HTERT RPE-1 (cell line): ENCODE measurements at regions not wholly inside any gene's neighbourhood (a gene's known extent, or its start where the extent isn't known, plus 50 kb on each side); places are given as distances from the start of the nearest gene placed in this dataset.

Experiments used
- in situ Hi-C: fragments of 300-500 bp; cut with MboI; formaldehyde crosslinking; loops from 4 replicates; pipeline ENCODE4 v1.14.3; 2020; ENCODE audit warnings: low sequenced_read_pairs

DNA sequence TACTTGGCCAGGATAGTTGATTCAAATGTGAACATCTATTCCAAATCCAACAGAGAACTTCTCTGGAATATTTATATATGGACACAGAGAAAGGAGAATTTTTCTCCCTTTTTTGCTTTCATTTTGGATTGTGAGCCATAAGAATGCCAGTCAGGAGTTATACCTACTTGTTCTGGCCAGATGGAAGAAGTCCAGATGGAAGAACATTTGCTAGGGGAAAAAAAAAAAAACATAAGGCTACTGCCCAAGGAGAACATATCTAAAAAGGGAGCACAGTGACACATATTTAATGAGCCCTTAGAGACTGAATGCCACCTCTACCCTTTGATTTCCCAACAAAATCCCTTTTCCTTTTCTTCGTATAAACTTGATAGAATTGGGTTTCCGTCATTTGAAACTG lies 61.7 kb upstream of the PPP2R2B start:
- in situ Hi-C loops: no loop called here

DNA sequence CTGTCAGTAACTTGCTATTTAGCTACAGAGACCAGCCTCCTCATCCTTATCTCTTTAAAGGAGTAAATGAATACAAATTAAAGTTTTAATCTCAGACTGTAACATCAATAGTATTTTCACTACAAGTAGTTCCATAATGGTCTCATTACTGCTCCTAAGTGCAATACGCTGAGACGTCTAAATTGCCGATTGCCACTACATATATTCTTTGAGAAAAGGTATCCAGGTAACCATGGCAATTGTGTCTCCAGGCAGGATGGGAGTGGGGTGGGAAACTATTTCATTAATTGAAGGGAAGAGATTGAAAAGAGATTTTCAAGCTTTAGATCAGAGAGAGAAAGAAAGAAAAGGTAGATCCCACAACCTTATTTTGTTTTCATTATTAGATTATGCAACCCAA lies 65.5 kb upstream of the PPP2R2B start:
- in situ Hi-C loops: no loop called here

DNA sequence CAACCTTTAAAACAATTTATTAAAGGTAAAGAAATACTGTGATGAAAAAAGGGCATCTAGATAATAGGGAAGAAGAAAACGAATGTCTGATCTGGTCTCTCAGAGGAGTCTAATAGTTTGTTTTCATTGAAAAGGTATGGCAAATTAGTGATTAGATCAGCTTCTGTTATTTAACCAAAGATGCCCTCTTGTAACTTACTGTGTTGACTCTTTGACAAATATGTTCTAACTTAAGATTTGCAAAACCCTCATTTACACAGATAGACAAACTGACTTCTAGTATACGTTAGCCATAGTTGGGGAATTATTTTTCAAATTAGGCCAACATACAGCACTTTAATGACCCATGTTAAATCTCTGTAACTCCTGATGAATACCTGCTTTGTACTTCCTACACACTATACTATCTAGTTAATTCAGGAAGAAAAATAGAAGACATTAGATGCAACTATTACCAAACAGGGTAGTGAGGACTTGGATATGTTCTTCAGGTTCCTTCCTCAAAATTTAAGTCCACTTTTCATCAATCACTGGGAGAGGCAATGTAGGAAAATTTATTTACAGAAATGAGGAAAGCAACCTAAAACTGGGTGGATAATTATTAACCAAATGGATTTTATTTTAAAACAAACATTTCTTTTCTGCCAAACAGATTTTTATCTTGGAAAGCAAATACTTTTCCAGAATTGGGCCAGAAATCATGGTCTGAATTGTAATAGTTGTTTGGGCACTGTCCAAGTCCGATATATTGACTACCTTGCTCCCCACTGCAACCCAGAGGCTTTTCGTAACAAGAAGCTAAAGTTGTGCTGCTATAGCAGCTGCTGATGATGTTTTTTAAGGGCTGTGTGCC lies 66.4 kb upstream of the PPP2R2B start:
- in situ Hi-C loops: no loop called here

DNA sequence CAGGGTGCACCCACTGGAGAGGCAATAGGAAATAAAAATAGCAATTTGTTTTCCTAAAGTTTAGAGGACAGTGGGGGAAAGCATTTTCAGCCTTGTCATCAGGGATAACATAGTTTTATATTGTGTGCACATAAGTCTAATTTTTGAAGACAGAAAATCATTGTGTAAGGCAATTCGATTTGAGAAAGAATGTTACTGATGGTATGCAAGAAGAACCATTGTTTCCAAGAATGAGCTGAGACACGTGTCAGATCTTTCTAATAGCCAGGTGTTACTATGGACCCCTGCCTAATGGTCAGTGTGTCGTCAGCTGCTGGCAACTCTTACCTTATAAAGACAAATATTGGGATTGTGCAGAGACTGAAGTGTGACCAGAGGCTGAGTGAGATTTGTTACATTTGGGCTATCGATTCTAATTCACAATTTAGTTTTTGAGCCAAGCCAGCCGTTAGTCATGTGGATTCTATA lies 67.1 kb upstream of the PPP2R2B start:
- in situ Hi-C loops: no loop called here

DNA sequence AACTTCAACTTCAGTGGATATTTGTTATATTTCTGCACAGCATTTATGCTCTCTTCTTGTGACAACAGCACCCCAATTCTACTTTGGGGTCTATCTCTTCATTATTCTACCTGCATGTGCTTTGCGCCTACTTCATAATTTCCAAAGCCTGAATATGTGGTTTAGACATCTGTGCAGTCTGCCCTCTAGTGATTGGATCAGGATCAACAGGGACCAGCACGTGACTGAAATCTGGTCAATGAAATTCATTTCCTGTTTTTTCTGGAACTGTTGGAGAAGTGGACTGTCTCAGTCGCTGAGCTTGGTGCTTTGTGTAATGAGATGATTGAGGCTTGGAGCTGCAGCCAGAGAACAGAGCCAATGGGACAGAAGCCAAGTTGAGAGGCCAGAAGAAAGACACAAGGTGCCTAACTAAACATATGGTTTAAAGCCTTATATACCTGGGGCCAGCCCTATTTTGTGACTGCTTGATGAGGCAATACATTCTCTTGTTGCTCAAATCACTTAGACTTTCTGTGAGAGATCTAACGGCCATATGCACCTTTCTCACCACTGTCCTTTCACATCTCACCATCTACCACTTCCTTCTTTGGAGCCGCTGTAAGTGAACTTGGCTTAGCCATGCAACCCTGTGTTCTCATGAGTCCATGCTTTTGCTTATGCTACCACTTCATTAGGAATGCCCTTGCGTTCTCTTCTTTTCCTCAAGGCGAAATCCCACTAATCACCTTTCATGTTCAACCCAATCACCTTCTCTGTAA lies 68.8 kb upstream of the PPP2R2B start:
- in situ Hi-C loops: no loop called here

DNA sequence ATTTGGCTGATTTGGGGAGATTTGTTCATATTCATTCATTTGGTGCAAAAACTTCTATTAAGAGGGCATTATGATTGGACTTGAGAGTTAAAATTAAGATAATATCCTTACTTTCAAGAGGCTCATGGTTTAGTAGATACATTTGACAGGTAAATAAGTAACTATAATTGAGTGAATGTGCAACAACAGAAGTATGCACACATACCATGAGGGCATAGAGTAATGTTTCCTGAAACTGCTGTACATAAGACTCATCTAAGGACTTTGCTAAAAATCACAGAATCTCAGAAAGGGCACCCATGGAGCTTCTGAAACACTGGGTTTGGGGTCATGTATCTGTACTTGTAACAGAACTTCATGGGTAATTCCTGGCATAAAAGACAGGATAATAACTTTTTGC lies 70.1 kb upstream of the PPP2R2B start:
- in situ Hi-C loops: no loop called here

DNA sequence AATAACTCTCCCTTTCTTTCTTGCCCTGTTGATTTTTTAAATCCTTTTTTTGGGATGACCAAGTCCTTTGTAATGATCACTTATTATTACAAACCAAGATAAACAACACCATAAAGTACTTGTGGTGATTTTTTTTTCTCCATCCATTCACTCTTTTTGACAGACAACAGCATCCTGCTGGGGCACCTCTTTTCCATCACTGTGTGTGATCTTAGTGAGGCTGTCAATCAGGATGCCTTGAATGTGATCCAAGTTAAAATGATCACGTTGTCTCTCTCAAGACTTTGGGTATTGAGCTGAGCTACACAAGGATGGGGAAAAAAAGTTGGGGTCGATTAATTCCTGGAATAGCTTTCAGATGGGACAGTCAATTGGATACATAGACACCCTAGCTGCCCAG lies 73.6 kb upstream of the PPP2R2B start:
- in situ Hi-C loops: loop anchor here (25.0 kb wide), 1 partner anchor 415 kb away; no protein-coding TSS in a partner anchor

DNA sequence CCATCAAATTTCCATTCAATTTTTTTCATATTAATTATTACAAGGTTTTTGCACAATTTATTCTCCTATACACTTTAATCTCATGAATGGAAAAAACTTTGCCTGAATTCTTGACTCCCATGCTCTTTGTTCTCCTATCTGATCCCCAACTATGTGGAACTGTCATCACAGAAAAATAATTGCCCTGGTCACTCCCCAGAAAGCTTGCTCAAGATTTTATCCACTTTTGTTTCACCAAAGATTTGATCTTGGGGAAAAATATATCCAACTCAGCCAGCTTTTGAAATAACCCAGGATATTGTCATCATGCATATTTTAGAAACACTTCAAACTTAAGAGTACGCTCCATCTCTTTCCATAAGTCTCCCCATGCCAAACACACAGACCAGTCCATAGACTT lies 77.7 kb upstream of the PPP2R2B start:
- in situ Hi-C loops: loop anchor here (25.0 kb wide), 1 partner anchor 419 kb away; no protein-coding TSS in a partner anchor

DNA sequence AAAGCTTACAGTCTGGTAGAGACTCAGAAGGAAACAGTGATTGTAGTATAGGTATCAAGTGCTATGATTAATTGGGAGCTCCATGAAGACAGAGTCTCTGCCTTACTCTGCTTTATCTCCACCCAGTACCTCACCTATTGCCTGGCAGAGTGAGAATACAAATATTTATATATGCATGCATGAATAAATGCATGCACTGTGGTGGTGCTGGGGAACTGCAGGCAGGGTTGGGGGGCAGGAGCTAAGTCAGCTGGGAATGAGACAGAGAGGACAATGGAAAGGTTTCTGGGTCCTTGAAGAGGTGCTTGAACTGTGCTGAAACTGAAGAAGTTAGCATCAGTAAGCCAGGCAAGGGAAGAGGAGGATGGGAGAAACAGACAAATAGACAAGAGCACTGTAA lies 80.8 kb upstream of the PPP2R2B start:
- in situ Hi-C loops: loop anchor here (25.0 kb wide), 1 partner anchor 422 kb away; no protein-coding TSS in a partner anchor

DNA sequence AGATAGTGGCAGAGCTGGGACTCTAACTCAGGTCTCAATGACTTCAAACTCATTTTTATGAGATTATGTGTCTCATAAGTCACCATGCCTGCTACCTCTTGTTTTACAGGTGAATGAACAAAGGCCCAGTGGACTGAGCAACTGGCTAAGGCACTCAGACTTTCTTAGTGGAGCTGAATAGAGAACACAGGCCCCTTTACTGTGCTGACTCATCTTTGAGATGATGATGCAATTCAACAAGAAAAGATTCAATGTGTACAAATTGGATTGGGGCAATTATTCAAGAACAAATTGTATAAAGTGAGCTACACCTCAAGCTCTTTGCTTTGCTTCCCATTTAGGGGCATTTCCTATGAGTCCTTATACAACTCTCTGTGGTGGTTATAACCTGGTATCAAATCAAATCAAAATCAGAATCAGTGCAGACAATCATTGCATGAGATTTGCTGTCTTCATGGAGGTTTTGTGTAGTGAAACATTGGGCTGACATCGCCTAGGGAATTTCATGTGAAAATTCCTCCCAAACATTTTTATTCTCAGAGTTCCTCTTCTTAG lies 84.3 kb upstream of the PPP2R2B start:
- in situ Hi-C loops: loop anchor here (25.0 kb wide), 1 partner anchor 426 kb away; no protein-coding TSS in a partner anchor

DNA sequence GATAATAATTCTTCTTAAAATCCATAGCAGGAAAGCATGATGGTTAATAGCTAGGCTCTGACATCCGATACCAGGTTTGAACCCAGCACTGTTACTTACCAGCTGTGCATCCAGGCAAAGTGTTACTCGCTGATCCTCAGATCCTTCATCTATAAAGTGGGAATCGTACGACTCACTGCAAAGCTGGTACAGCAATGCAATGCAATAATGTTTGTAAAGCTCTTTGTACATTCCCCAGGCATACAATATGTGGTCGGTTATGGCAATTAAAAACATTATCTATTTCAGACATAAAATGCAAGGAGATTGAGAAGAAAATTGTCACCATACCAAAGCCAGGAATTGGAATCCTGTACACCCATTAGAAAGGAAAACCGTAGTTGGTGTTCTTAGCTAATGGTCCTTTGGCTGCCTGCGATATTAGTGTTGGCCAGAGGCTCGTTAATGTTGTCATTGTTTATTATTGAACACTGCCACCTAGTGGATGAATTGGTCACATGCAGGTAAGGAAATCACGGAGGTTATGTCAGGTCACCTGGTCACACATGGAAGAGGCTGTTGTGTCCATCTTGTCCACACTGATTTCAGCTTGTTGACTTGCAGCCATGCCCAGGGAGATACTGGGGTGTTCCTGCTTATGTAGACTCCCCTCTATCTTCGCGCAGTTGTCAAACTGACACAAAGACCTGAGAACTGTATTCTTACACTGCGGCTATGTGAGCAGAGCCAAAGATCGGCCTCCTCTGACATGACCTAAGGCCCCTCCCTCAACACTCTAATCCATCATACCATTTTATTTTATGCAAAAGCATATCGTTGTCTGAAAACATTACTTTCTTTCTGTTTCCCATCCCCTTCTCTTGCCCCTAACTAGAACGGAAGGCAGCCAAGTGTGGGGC lies 87.5 kb upstream of the PPP2R2B start:
- in situ Hi-C loops: loop anchor here (25.0 kb wide), 1 partner anchor 429 kb away; no protein-coding TSS in a partner anchor

DNA sequence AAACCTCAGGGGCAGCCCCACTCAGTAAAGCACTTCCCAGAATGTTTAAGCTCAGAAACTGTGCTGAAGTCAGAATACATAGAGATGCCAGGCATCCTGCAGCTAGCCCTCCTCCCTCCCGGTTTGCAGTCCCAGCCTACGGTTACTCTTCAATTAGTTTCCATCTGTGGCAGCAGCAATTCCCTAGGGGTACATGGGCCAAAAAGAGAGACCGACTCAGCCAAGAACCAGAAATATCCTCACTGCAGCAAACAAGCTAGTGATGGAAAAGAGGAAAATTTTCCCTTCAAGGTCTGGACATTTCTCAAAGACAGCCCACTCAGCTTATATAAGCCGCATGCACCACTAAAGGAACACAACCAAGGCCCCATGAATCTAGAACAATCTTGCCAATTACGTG lies 89.1 kb upstream of the PPP2R2B start:
- in situ Hi-C loops: loop anchor here (25.0 kb wide), 1 partner anchor 430 kb away; no protein-coding TSS in a partner anchor

DNA sequence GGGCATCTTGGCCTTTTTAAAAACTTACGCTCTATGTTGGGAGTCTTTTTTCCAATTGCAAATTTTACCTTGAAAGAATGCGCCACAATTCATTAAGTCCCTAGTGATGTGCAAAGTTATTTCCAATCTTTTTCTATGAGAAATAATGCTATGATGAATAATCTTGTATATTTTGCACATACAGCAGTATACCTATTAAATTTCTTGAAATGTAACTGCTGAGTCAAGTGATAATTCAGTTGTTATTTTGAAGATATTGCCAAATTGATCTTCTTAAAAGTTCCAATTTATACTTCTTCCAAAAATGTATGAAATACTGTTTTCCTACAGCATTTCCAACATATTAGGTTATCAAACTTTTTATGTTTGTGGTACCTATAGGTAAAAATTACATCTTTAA lies 92.8 kb upstream of the PPP2R2B start:
- in situ Hi-C loops: loop anchor here (25.0 kb wide), 1 partner anchor 434 kb away; no protein-coding TSS in a partner anchor

DNA sequence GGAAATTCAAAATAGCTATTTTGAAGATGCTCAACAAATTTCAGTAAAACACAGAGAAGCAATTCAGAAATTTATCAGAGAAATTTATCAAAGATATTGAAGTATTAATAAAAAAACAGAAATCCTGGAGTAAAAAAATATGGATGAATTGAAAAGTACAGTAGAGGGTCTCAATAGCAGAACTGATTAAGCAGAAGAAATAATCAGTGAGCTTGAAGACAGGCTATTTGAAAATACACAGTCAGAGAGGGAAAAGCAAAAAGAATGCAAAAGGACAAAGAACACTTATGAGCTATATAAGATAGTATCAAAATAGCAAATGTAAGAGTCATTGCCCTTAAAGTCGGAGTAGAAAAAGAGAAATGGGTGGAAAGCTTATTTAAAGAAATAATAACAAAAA lies 107.9 kb upstream of the PPP2R2B start:
- in situ Hi-C loops: no loop called here

DNA sequence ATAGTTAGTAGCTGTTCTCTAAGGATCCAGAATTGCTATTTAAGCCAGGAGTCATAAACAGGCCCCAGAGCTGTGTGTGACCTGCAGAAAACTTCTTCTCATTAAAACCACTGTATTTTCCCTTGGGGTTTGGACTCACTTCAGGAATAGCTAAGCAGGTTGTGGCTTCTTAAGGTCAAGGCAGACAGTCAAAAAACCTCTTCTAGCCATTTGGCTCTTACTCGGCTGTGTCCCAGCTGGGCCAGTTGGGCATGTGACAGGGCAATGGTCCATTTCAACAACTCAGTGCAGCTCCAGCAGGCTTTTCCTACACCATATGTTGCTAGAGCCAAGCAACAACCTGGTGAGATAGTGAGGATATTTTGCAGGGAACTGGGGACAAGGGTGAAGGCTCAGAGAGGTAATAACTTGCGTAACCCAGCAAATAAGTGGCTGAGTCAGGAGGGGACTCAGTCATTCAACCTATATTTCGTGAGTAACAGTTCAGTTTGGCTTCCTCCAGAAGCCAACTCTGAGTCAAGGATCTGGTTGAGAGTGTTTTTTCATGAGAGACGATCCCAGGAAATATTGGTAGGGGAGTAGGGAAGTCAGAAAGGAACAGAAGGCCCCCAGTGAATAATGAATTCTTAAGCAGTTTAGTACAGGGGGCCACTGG lies 115.4 kb upstream of the PPP2R2B start:
- in situ Hi-C loops: no loop called here

DNA sequence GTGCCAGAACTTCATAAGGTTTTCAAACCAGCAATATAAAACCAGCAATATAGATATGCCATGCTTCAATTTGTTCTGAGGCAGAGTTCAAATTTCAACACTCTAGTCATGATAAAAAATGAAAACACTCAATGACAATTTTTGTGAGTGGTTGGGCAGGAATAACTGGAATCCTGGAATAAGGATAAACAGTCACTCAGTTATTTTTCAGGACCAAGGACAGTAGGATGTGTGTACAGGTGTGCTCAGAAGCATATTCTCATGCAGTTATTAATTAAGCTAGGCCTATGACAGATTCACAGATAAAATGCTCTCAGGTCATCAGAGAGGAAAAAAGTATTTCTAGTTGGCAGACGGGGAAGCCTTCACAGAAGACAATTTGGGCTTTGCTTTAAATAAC lies 117.3 kb upstream of the PPP2R2B start:
- in situ Hi-C loops: no loop called here

DNA sequence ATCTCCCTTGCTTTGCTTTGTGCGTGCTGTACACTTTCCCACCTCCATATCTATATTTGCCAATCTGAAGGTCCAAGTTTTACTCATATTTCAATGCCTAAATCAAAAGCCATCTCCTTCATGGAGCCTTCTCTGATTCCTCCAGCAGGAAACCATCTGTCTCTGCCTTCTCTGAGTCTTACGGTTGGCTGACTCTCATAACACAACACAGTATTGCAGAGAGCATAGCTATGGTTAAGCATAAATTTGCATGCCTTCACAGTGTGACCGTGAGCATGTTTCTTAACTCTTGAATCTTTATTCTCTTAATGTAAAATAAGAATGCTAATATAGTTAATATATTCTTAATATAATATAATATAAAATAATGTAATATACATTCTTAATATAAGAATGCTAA lies 136.8 kb upstream of the PPP2R2B start:
- in situ Hi-C loops: no loop called here

DNA sequence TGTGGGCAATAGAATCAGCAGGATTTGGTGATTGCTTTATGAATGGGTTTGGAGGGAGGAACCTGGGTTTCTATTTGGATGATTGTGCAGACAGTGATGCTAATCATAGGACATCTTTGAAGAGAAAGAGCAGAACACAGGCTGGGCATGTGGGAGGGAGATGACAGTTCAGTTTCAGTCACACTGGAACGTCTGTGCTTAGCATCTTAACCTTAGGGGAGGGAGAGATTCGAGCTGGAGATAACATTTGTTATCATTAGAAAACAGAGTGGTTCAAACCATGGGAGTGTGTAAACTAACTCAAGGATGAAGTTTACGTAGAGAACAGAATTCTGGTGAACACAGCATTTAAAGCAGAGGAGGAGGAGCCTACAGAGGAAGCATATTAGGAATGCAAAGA lies 138.6 kb upstream of the PPP2R2B start:
- in situ Hi-C loops: no loop called here

DNA sequence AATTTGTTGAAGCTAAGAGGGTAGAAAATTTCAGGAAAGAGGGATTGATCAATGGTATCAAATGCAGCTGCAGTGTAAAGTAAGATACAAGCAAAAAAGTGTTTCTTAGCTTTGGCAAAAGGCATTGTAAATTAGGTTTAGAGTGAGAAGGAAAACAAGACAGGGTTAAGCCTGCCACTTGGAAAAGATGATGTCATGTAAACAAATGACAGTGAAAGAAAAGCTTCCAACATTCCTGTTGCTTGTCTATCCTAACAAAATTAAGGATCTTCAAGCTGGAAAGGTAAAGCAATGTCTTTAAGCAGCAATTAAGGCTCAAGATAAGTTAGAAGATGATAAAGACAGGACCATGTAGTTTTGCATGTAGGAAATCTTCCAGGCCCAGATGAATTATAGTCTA lies 139.1 kb upstream of the PPP2R2B start:
- in situ Hi-C loops: no loop called here

DNA sequence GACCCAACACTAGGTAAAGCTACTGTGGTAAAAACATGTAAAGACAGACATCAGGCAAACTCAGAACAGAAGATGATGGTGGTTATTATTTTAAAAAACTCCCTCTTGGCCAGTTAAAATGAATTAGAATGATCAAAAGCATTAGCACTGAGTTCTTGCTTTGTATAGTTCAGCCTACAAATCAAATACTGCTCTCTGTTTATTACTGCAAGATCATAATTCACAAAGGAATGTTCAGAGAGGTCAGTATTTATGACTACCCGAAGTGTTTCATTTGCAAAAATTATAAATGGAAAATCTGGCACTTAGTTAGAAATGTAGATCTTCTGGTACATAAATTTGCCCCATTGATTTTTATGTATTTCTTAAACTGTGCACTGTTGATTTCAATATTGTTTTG lies 140.3 kb upstream of the PPP2R2B start:
- in situ Hi-C loops: no loop called here
